ENCODE measurements at regions not wholly inside any gene's neighbourhood (a gene's known extent, or its start where the extent isn't known, plus 50 kb on each side); places are given as distances from the start of the nearest gene placed in this dataset.
A peak's percentile ranks its signal among the peaks of the same experiment; 100 is the strongest.

GRCh38 chr2:136062066-136062837, 55.7 kb downstream of the CXCR4 start:
- Mint-ChIP-seq H3K9me3 (no peaks in the 10 kb centered on the region), H3K36me3 (ENCODE audit: low read depth) (no peaks in the 10 kb centered on the region), H3K27ac (no peak overlapping the region), H3K27me3 (no peaks in the 10 kb centered on the region), H3K4me1 (peaks cover 55% of the 10 kb centered on the region), H3K4me3 (no peak overlapping the region)
- DNase-seq = no peak
- CTCF ChIA-PET = no interaction called here
- intact Hi-C loops (cut with micrococcal nuclease) = no loop called here
- TF ChIP-seq, protein P1, sequence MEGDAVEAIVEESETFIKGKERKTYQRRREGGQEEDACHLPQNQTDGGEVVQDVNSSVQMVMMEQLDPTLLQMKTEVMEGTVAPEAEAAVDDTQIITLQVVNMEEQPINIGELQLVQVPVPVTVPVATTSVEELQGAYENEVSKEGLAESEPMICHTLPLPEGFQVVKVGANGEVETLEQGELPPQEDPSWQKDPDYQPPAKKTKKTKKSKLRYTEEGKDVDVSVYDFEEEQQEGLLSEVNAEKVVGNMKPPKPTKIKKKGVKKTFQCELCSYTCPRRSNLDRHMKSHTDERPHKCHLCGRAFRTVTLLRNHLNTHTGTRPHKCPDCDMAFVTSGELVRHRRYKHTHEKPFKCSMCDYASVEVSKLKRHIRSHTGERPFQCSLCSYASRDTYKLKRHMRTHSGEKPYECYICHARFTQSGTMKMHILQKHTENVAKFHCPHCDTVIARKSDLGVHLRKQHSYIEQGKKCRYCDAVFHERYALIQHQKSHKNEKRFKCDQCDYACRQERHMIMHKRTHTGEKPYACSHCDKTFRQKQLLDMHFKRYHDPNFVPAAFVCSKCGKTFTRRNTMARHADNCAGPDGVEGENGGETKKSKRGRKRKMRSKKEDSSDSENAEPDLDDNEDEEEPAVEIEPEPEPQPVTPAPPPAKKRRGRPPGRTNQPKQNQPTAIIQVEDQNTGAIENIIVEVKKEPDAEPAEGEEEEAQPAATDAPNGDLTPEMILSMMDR (IDR thresholded peaks at IDR 0.05) = no peak
- POLR2A ChIA-PET = interaction anchor here (0.6 kb wide), 1 partner anchor 50 kb away, joined by 3 read pairs; no protein-coding TSS in a partner anchor
- no peak for ATAC-seq (ENCODE audit: low read depth)

GRCh38 chr2:136060416-136060815, 57.5 kb downstream of the CXCR4 start:
- DNase-seq (no peak), ATAC-seq (ENCODE audit: low read depth) (no peak)
- H3K9me3 Mint-ChIP-seq = no peaks in the 10 kb centered on the region
- no peaks in the 10 kb centered on the region for H3K36me3 Mint-ChIP-seq (ENCODE audit: low read depth)
- H3K27ac Mint-ChIP-seq = no peak overlapping the region
- CTCF ChIA-PET = no interaction called here
- TF ChIP-seq, protein P1 (IDR thresholded peaks at IDR 0.05) = no peak
- intact Hi-C loops (cut with micrococcal nuclease) = no loop called here
- no peaks in the 10 kb centered on the region for H3K27me3 Mint-ChIP-seq
- H3K4me1 Mint-ChIP-seq = peaks cover 74% of the 10 kb centered on the region
- peak overlapping the region; percentile 2 for H3K4me3 Mint-ChIP-seq
- POLR2A ChIA-PET = interaction anchor here (0.8 kb wide), 1 partner anchor 317 kb away, joined by 3 read pairs; no protein-coding TSS in a partner anchor

GRCh38 chr2:136059036-136059472, 58.9 kb downstream of the CXCR4 start:
- intact Hi-C loops (cut with micrococcal nuclease) = loop anchor here (5.0 kb wide), 1 partner anchor 148 kb away; no protein-coding TSS in a partner anchor
- Mint-ChIP-seq H3K27me3 (no peaks in the 10 kb centered on the region), H3K4me3 (peak overlapping the region; percentile 62), H3K9me3 (no peaks in the 10 kb centered on the region), H3K36me3 (ENCODE audit: low read depth) (no peaks in the 10 kb centered on the region), H3K4me1 (peaks cover 76% of the 10 kb centered on the region), H3K27ac (peak overlapping the region; percentile 77)
- ATAC-seq (ENCODE audit: low read depth) (peak; percentile 63), DNase-seq (no peak)
- TF ChIP-seq, protein P1 (IDR thresholded peaks at IDR 0.05) = no peak
- ChIA-PET CTCF (interaction anchor here (1.2 kb wide), 2 partner anchors 77 to 319 kb away, joined by 3 to 4 read pairs; no protein-coding TSS in a partner anchor), POLR2A (interaction anchor here (0.7 to 1.9 kb wide), 16 partner anchors 9 to 323 kb away, joined by 3 to 8 read pairs (median 4); no protein-coding TSS in a partner anchor)

DNA sequence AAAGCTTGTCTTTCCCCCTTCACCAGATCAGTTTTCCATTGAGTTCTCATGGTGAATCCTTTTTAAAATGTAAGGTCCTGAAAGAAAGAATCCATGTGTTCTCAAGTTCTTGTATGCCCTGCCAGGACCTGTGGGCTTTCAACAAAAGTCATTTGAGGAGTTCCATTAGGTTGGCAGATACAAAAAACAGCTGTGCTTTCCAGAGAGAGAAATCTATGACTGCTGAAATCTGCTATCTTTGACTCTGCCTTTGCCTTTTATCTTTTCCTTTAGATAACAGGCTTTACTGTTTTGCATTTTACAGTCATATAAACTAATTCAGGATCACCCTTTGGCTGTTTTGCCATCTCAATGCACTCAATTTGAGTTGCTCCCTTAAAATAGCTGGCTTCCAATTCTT, 59.7 kb downstream of the CXCR4 start:
- DNase-seq (no peak), ATAC-seq (ENCODE audit: low read depth) (no peak)
- ChIA-PET CTCF (interaction anchor here (0.6 to 1.2 kb wide), 4 partner anchors 14 to 320 kb away, joined by 3 to 4 read pairs (median 3); no protein-coding TSS in a partner anchor), POLR2A (interaction anchor here (0.6 to 2.2 kb wide), 17 partner anchors 10 to 324 kb away, joined by 3 to 12 read pairs (median 5); no protein-coding TSS in a partner anchor)
- H3K4me3 Mint-ChIP-seq = no peak overlapping the region
- intact Hi-C loops (cut with micrococcal nuclease) = loop anchor here (5.0 kb wide), 1 partner anchor 149 kb away; no protein-coding TSS in a partner anchor
- no peaks in the 10 kb centered on the region for H3K27me3 Mint-ChIP-seq
- peaks cover 76% of the 10 kb centered on the region for H3K4me1 Mint-ChIP-seq
- H3K36me3 Mint-ChIP-seq (ENCODE audit: low read depth) = no peaks in the 10 kb centered on the region
- H3K27ac Mint-ChIP-seq = peak overlapping the region; percentile 90
- TF ChIP-seq, protein P1 (IDR thresholded peaks at IDR 0.05) = no peak
- H3K9me3 Mint-ChIP-seq = no peaks in the 10 kb centered on the region

- TF ChIP-seq, protein P1 (IDR thresholded peaks at IDR 0.05) = no peak
- Mint-ChIP-seq H3K36me3 (ENCODE audit: low read depth) (no peaks in the 10 kb centered on the region), H3K9me3 (no peaks in the 10 kb centered on the region), H3K4me1 (peaks cover 78% of the 10 kb centered on the region), H3K4me3 (peak overlapping the region; percentile 42), H3K27me3 (no peaks in the 10 kb centered on the region), H3K27ac (peak overlapping the region; percentile 90)
- ChIA-PET CTCF (interaction anchor here (1.3 to 1.9 kb wide), 2 partner anchors 60 to 76 kb away, joined by 3 to 8 read pairs; no protein-coding TSS in a partner anchor), POLR2A (interaction anchor here (0.6 to 2.2 kb wide), 15 partner anchors 9 to 324 kb away, joined by 3 to 12 read pairs (median 5); partner anchors contain the start of gene DARS1)
- ATAC-seq (ENCODE audit: low read depth) (peak; percentile 16), DNase-seq (no peak)
- intact Hi-C loops (cut with micrococcal nuclease) = loop anchor here (2.0 to 5.0 kb wide), 7 partner anchors 39 to 321 kb away; partner anchors contain the start of gene DARS1
These were observed 60.2 kb downstream of the CXCR4 start for GRCh38 chr2:136057802-136058140.
